ENCODE measurements at regions not wholly inside any gene's neighbourhood (a gene's known extent, or its start where the extent isn't known, plus 50 kb on each side); places are given as distances from the start of the nearest gene placed in this dataset.
"Not testable (repeated sequence)": the region's sequence is repeated elsewhere in the genome, so short reads cannot be mapped to it uniquely, and the experiment has no call there.

GRCh38 chr2:142702397-142702796, 175.1 kb upstream of the KYNU start:
- H3K27ac ChIP-seq (ENCODE audit: low read depth, low read length); CTCF ChIA-PET (ENCODE audit: partially characterized antibody): not testable (repeated sequence)

GRCh38 chr2:142695350-142696257, 181.9 kb upstream of the KYNU start:
- H3K14ac ChIP-seq (ENCODE audit: insufficient read length); H3K27me3 ChIP-seq (replicated peaks in 1 of 4; ENCODE audit: control insufficient read depth in 3 of 4, extremely low read depth in 1 of 4, insufficient read depth in 3 of 4, low read length in 3 of 4); H3K79me1 ChIP-seq (ENCODE audit: low read depth, low read length); H3K36me3 ChIP-seq (ENCODE audit: control insufficient read depth in 2 of 4, insufficient read depth in 4 of 4, low read length in 3 of 4); H4K8ac ChIP-seq (ENCODE audit: extremely low read depth, insufficient read depth, low read length); H2BK20ac ChIP-seq (ENCODE audit: low read length); H3K4me2 ChIP-seq (ENCODE audit: insufficient read depth in 1 of 2, low read depth in 2 of 2, low read length in 2 of 2); H4K91ac ChIP-seq (replicated peaks; ENCODE audit: insufficient read length, low read length); POLR2A ChIA-PET (ENCODE audit: partially characterized antibody); DNase-seq (ENCODE audit: low read depth in 1 of 2, low spot score in 2 of 2); H3K4me3 ChIP-seq (ENCODE audit: extremely low read depth in 1 of 4, insufficient read depth in 2 of 4, low read depth in 3 of 4, low read length in 4 of 4); H4K20me1 ChIP-seq (replicated peaks in 1 of 2; ENCODE audit: control insufficient read depth in 1 of 2, insufficient read depth in 2 of 2, low read length in 2 of 2); H2BK120ac ChIP-seq (replicated peaks; ENCODE audit: low read depth, low read length); H2AFZ ChIP-seq (ENCODE audit: low read length); H4K5ac ChIP-seq (ENCODE audit: insufficient read length, low read depth, low read length); H3K79me2 ChIP-seq (ENCODE audit: control insufficient read depth in 1 of 2, insufficient read depth in 2 of 2, low read length in 2 of 2); H3K9me3 ChIP-seq (ENCODE audit: insufficient read depth in 2 of 2, low read depth in 1 of 2, low read length in 1 of 2); H3K9ac ChIP-seq (replicated peaks in 1 of 4; ENCODE audit: extremely low read depth in 1 of 4, low read depth in 3 of 4, low read length in 3 of 4); H3K27ac ChIP-seq (ENCODE audit: low read depth, low read length); H2BK15ac ChIP-seq (ENCODE audit: low read length); H2BK12ac ChIP-seq (ENCODE audit: low read depth, low read length); H2BK5ac ChIP-seq (ENCODE audit: low read depth, low read length); CTCF ChIA-PET (ENCODE audit: partially characterized antibody); H3K4me1 ChIP-seq (replicated peaks in 1 of 4; ENCODE audit: control insufficient read depth in 3 of 4, insufficient read depth in 4 of 4, low read length in 3 of 4); H2AK5ac ChIP-seq (ENCODE audit: low read depth, low read length); H3K18ac ChIP-seq (ENCODE audit: extremely low read depth, low read length); H3K4ac ChIP-seq (replicated peaks; ENCODE audit: insufficient read length, low read depth, low read length); H3K23me2 ChIP-seq (ENCODE audit: low read depth, low read length); FAIRE-seq; H3K23ac ChIP-seq (ENCODE audit: insufficient read length); H3K56ac ChIP-seq (replicated peaks; ENCODE audit: insufficient read length, low read depth, low read length): not testable (repeated sequence)
- WGBS, 2 experiments (ENCODE audit: extremely low coverage in 1 of 2, insufficient coverage in 1 of 2, insufficient read length in 1 of 2, insufficient replicate concordance in 2 of 2, low coverage in 1 of 2, low lambda C conversion rate in 2 of 2, missing lambda C conversion rate in 1 of 2): 91% methylated on average over 11 of the region's 11 CpGs; no CpG with 5 or more reads in 1 of the 2 experiments

More at GRCh38 chr2:142702397-142702796, 175.1 kb upstream of the KYNU start:
- H2BK5ac ChIP-seq (ENCODE audit: low read depth, low read length); H2BK20ac ChIP-seq (ENCODE audit: low read length); H3K36me3 ChIP-seq (ENCODE audit: control insufficient read depth in 2 of 4, insufficient read depth in 4 of 4, low read length in 3 of 4); H3K56ac ChIP-seq (replicated peaks; ENCODE audit: insufficient read length, low read depth, low read length); H2BK15ac ChIP-seq (ENCODE audit: low read length); DNase-seq (ENCODE audit: low read depth in 1 of 2, low spot score in 2 of 2); H3K79me2 ChIP-seq (ENCODE audit: control insufficient read depth in 1 of 2, insufficient read depth in 2 of 2, low read length in 2 of 2); H4K91ac ChIP-seq (replicated peaks; ENCODE audit: insufficient read length, low read length); H2BK12ac ChIP-seq (ENCODE audit: low read depth, low read length); H3K27me3 ChIP-seq (replicated peaks in 1 of 4; ENCODE audit: control insufficient read depth in 3 of 4, extremely low read depth in 1 of 4, insufficient read depth in 3 of 4, low read length in 3 of 4); H4K20me1 ChIP-seq (replicated peaks in 1 of 2; ENCODE audit: control insufficient read depth in 1 of 2, insufficient read depth in 2 of 2, low read length in 2 of 2); H3K4me2 ChIP-seq (ENCODE audit: insufficient read depth in 1 of 2, low read depth in 2 of 2, low read length in 2 of 2); H3K14ac ChIP-seq (ENCODE audit: insufficient read length); H4K8ac ChIP-seq (ENCODE audit: extremely low read depth, insufficient read depth, low read length); POLR2A ChIA-PET (ENCODE audit: partially characterized antibody); H2AFZ ChIP-seq (ENCODE audit: low read length); H3K4me3 ChIP-seq (ENCODE audit: extremely low read depth in 1 of 4, insufficient read depth in 2 of 4, low read depth in 3 of 4, low read length in 4 of 4); H3K18ac ChIP-seq (ENCODE audit: extremely low read depth, low read length); H3K9ac ChIP-seq (replicated peaks in 1 of 4; ENCODE audit: extremely low read depth in 1 of 4, low read depth in 3 of 4, low read length in 3 of 4); H3K4me1 ChIP-seq (replicated peaks in 1 of 4; ENCODE audit: control insufficient read depth in 3 of 4, insufficient read depth in 4 of 4, low read length in 3 of 4); H4K5ac ChIP-seq (ENCODE audit: insufficient read length, low read depth, low read length); H2BK120ac ChIP-seq (replicated peaks; ENCODE audit: low read depth, low read length); H3K79me1 ChIP-seq (ENCODE audit: low read depth, low read length); H3K9me3 ChIP-seq (ENCODE audit: insufficient read depth in 2 of 2, low read depth in 1 of 2, low read length in 1 of 2); H3K23ac ChIP-seq (ENCODE audit: insufficient read length); FAIRE-seq; H3K4ac ChIP-seq (replicated peaks; ENCODE audit: insufficient read length, low read depth, low read length); H2AK5ac ChIP-seq (ENCODE audit: low read depth, low read length); H3K23me2 ChIP-seq (ENCODE audit: low read depth, low read length): not testable (repeated sequence)
- WGBS, 2 experiments (ENCODE audit: extremely low coverage in 1 of 2, insufficient coverage in 1 of 2, insufficient read length in 1 of 2, insufficient replicate concordance in 2 of 2, low coverage in 1 of 2, low lambda C conversion rate in 2 of 2, missing lambda C conversion rate in 1 of 2): 100% methylated on average over 6 of the region's 24 CpGs; no CpG with 5 or more reads in 1 of the 2 experiments

Measured in H1 (cell line).